A549 (cell line): ENCODE measurements at regions not wholly inside any gene's neighbourhood (a gene's known extent, or its start where the extent isn't known, plus 50 kb on each side); places are given as distances from the start of the nearest gene placed in this dataset.

Experiments used
- ATAC-seq, 2 experiments: fragments of 200-7000 bp in 1 of 2; fragments of >200 bp in 1 of 2; cut with Nextera tagmentation in 1 of 2; cut with Tn5 transposase in 1 of 2; 3 replicates each; pipeline versions ENCODE4 v1.8.0 to v1.9.1; 2018 to 2020; ENCODE audit warnings: mild to moderate bottlenecking in 1 of 2, moderate library complexity in 1 of 2
- CTCF ChIA-PET: fragments of 300-600 bp; sonication (Branson Sonifier 250); formaldehyde crosslinking; extraction: SDS; loops from one replicate; lab custom pipeline; 2021; ENCODE audit warnings: antibody characterized with exemption, inconsistent platforms; lab: Yijun Ruan, JAX
- POLR2A ChIA-PET: fragments of 350-600 bp; formaldehyde crosslinking; extraction: SDS; loops from one replicate; lab custom pipeline; 2021; ENCODE audit warnings: antibody characterized with exemption, inconsistent platforms; lab: Yijun Ruan, JAX
- DNase-seq, 2 experiments: peaks; one replicate each; pipeline versions ENCODE4 v3.0.0 to v3.0.0-alpha.2; 2011 to 2016; ENCODE audit warnings: low read depth in 1 of 2, low spot score in 1 of 2
- FAIRE-seq: peaks from 2 replicates; lab custom pipeline; 2011; peaks lifted over from hg19 to GRCh38; lab: Jason Lieb, UNC
- H3K27ac ChIP-seq, 2 experiments: fragments of >200 bp; sonication (Bioruptor Twin); formaldehyde crosslinking; 3 replicates each; pipeline ENCODE4 v1.5.1; 2016 to 2017
- H3K4me1 ChIP-seq: fragments of >200 bp; sonication (Bioruptor Twin); formaldehyde crosslinking; 3 replicates; pipeline ENCODE4 v1.6.1; 2016
- H3K4me2 ChIP-seq: fragments of >200 bp; sonication (Bioruptor Twin); formaldehyde crosslinking; 3 replicates; pipeline ENCODE4 v1.6.1; 2016
- H3K4me3 ChIP-seq: fragments of >200 bp; sonication (Bioruptor Twin); formaldehyde crosslinking; 3 replicates; pipeline ENCODE4 v1.5.1; 2016
- H3K9me3 ChIP-seq: fragments of >200 bp; sonication (Bioruptor Twin); formaldehyde crosslinking; 3 replicates; pipeline ENCODE4 v1.6.1; 2016
- BHLHE40 ChIP-seq: IDR thresholded peaks from 2 replicates; pipeline ENCODE4 v1.6.1; 2012; ENCODE audit warnings: low read depth, low read length, inconsistent platforms
- CEBPB ChIP-seq, 2 experiments: fragments of >200 bp in 1 of 2; sonication (Bioruptor Twin) in 1 of 2; formaldehyde crosslinking in 1 of 2; IDR thresholded peaks; 2 replicates each; pipeline ENCODE4 v1.6.1; 2012 to 2016
- CHD2 ChIP-seq: fragments of 150-350 bp; IDR thresholded peaks from 2 replicates; pipeline ENCODE4 v1.6.1; 2014; ENCODE audit warnings: low read length; ENCODE audit not compliant: partially characterized antibody
- EHF ChIP-seq: fragments of 250-450 bp; sonication (Bioruptor Pico); IDR thresholded peaks from 2 replicates; pipeline ENCODE4 v1.5.0; 2020; ENCODE audit warnings: mild to moderate bottlenecking
- EP300 ChIP-seq, 2 experiments: fragments of >200 bp; sonication (Bioruptor Twin); formaldehyde crosslinking; IDR thresholded peaks; 2 replicates in 1 of 2; 3 replicates in 1 of 2; pipeline ENCODE4 v1.6.1; 2016 to 2017
- GATA3 ChIP-seq: IDR thresholded peaks from 2 replicates; pipeline ENCODE4 v1.6.1; 2012; ENCODE audit warnings: borderline replicate concordance
- HDAC2 ChIP-seq: fragments of 200-600 bp; sonication (generic); IDR thresholded peaks from 2 replicates; pipeline ENCODE4 v1.6.1; 2016
- HES2 ChIP-seq: fragments of >200 bp; sonication (Bioruptor Twin); formaldehyde crosslinking; IDR thresholded peaks from 2 replicates; pipeline ENCODE4 v1.6.1; 2016
- HMGXB4 ChIP-seq: fragments of 250-450 bp; sonication (Bioruptor Pico); IDR thresholded peaks from 2 replicates; pipeline ENCODE4 v1.5.0; 2021; ENCODE audit warnings: mild to moderate bottlenecking, moderate library complexity, borderline replicate concordance
- HOXA7 ChIP-seq: fragments of 250-450 bp; sonication (Bioruptor Pico); IDR thresholded peaks from 2 replicates; pipeline ENCODE4 v1.5.0; 2020; ENCODE audit warnings: mild to moderate bottlenecking, moderate library complexity
- JUN ChIP-seq, 2 experiments: fragments of >200 bp; sonication (Bioruptor Twin); formaldehyde crosslinking; IDR thresholded peaks; 2 replicates in 1 of 2; 3 replicates in 1 of 2; pipeline ENCODE4 v1.6.1; 2016 to 2017
- KDM1A ChIP-seq: fragments of 200-600 bp; sonication (generic); IDR thresholded peaks from 2 replicates; pipeline ENCODE4 v1.6.1; 2016; ENCODE audit warnings: low read depth, mild to moderate bottlenecking
- KDM5A ChIP-seq: fragments of 200-600 bp; sonication (generic); IDR thresholded peaks from 2 replicates; pipeline ENCODE4 v1.6.1; 2016; ENCODE audit warnings: antibody characterized with exemption, mild to moderate bottlenecking
- MAFK ChIP-seq: fragments of 450-650 bp; IDR thresholded peaks from 2 replicates; pipeline ENCODE4 v1.6.1; 2014; ENCODE audit not compliant: partially characterized antibody
- MYC ChIP-seq: IDR thresholded peaks from 2 replicates; pipeline ENCODE4 v1.6.1; 2012; ENCODE audit warnings: mild to moderate bottlenecking, inconsistent platforms, low read length, improper control_type of control experiment, borderline replicate concordance
- NFE2L2 ChIP-seq: fragments of 150-350 bp; conservative IDR thresholded peaks from 2 replicates; pipeline ENCODE4 v1.6.1; 2014; ENCODE audit warnings: low read length
- POLR2AphosphoS2 ChIP-seq: conservative IDR thresholded peaks from 2 replicates; pipeline ENCODE4 v1.6.1; 2012; ENCODE audit warnings: low read length, improper control_type of control experiment, inconsistent platforms
- RARB ChIP-seq: fragments of 250-450 bp; sonication (Bioruptor Pico); IDR thresholded peaks from 2 replicates; pipeline ENCODE4 v1.8.0; 2021; ENCODE audit warnings: mild to moderate bottlenecking, moderate library complexity
- REST ChIP-seq: fragments of 200-600 bp; sonication (generic); IDR thresholded peaks from 2 replicates; pipeline ENCODE4 v1.6.1; 2016; ENCODE audit warnings: antibody characterized with exemption, mild to moderate bottlenecking, moderate library complexity
- SMC3 ChIP-seq: fragments of >200 bp; sonication (Bioruptor Twin); formaldehyde crosslinking; IDR thresholded peaks from 3 replicates; pipeline ENCODE4 v1.6.1; 2018; ENCODE audit warnings: inconsistent platforms
- TP53 ChIP-seq: fragments of 250-450 bp; sonication (Bioruptor Pico); IDR thresholded peaks from 2 replicates; pipeline ENCODE4 v1.5.0; 2021; ENCODE audit warnings: mild to moderate bottlenecking, moderate library complexity
- ZC3H11A ChIP-seq: fragments of 450-650 bp; IDR thresholded peaks from 2 replicates; pipeline ENCODE4 v1.6.1; 2014; ENCODE audit warnings: antibody characterized with exemption, mild to moderate bottlenecking
- ZSCAN20 ChIP-seq: fragments of 250-450 bp; sonication (Bioruptor Pico); IDR thresholded peaks from 2 replicates; pipeline ENCODE4 v1.8.0; 2022; ENCODE audit warnings: mild to moderate bottlenecking, moderate library complexity
- WGBS: methylation state at CpG from one replicate; pipeline ENCODE4 v1.1.6; 2017; ENCODE audit errors: missing lambda C conversion rate; 5-methylcytosine and 5-hydroxymethylcytosine counted together
- TF ChIP-seq, protein P1 (sequence below): fragments of >200 bp; sonication (Bioruptor Twin); formaldehyde crosslinking; IDR thresholded peaks from 3 replicates; pipeline ENCODE4 v1.6.1; 2016

DNA sequence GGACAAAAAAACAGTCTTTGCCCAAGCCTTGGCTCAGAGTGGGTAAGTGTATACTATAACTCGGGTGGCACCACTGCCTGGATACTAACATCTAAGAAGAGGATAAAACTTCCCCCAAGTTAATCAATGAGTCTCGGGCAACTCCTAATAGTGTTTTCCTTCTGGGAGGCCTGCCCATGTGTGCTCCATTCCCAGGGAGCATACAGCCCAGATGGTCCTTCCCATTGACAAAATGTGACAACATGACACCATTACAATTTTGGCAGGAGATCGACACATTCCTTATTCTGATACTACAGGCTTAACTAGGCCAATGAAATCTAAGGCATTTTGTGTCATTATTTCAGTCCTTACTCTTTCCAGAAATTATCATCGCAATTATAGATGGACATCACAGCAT lies 52.7 kb upstream of the CRIM1 start:
- DNase-seq (no peak), FAIRE-seq (no peak), ATAC-seq (no peak)
- Histone ChIP-seq H3K4me2 (no peak overlapping the region), H3K9me3 (no peaks in the 10 kb centered on the region), H3K4me1 (no peaks in the 10 kb centered on the region), H3K4me3 (no peak overlapping the region), H3K27ac (no peak overlapping the region)
- ChIA-PET POLR2A (no interaction called here), CTCF (interaction anchor here (0.9 kb wide), 1 partner anchor 26 kb away, joined by 4 read pairs; no protein-coding TSS in a partner anchor)
- WGBS: 67% methylated on average over 4 of the region's 4 CpGs
- no peak for TF ChIP-seq MYC
- TF ChIP-seq, protein P1, sequence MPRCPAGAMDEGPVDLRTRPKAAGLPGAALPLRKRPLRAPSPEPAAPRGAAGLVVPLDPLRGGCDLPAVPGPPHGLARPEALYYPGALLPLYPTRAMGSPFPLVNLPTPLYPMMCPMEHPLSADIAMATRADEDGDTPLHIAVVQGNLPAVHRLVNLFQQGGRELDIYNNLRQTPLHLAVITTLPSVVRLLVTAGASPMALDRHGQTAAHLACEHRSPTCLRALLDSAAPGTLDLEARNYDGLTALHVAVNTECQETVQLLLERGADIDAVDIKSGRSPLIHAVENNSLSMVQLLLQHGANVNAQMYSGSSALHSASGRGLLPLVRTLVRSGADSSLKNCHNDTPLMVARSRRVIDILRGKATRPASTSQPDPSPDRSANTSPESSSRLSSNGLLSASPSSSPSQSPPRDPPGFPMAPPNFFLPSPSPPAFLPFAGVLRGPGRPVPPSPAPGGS: no peak
- no peak for TF ChIP-seq HDAC2
- no peak for TF ChIP-seq POLR2AphosphoS2
- TF ChIP-seq REST: no peak
- TF ChIP-seq EHF (CRISPR knock-in tag): no peak
- no peak for TF ChIP-seq EP300 (IDR thresholded peaks at IDR 0.05)

DNA sequence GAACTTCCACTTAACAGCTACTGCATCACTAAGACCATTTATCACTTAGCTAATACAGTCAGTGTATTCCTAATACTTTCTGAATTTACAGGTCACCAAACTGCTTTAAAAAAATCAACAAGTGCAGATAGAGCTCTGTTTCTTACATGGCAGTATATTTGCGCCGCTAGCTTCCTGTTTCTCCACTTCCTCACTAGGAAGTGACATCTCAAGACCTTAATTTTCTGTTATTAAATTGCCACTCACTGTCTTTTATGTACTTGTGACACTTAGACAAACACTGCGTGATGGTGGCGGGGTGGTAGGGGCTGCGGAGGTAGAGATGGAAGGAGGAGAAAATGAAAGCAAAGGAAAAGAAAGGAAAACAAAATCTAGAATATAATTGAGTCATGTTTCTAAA lies 53.7 kb upstream of the CRIM1 start:
- H3K4me1 ChIP-seq: no peaks in the 10 kb centered on the region
- TF ChIP-seq CEBPB (IDR thresholded peaks at IDR 0.05) (no peak), GATA3 (no peak), RARB (CRISPR knock-in tag) (no peak), CHD2 (no peak)
- H3K4me2 ChIP-seq: no peak overlapping the region
- POLR2A ChIA-PET: no interaction called here
- WGBS: 92% methylated on average over 5 of the region's 5 CpGs
- H3K27ac ChIP-seq: no peak overlapping the region
- CTCF ChIA-PET: interaction anchor here (0.6 kb wide), 1 partner anchor 22 kb away, joined by 3 read pairs; no protein-coding TSS in a partner anchor
- FAIRE-seq (no peak), ATAC-seq (no peak), DNase-seq (no peak)
- H3K4me3 ChIP-seq: no peak overlapping the region
- no peaks in the 10 kb centered on the region for H3K9me3 ChIP-seq

- ATAC-seq: no peak
- Histone ChIP-seq H3K27ac (no peak overlapping the region), H3K4me1 (no peaks in the 10 kb centered on the region), H3K9me3 (no peaks in the 10 kb centered on the region)
- 54% methylated on average over 5 of the region's 5 CpGs for WGBS
- no peak for DNase-seq
- no peak for FAIRE-seq
- TF ChIP-seq NFE2L2: no peak
- TF ChIP-seq ZC3H11A: no peak
- no peak for TF ChIP-seq ZSCAN20 (CRISPR knock-in tag)
- no peak for TF ChIP-seq BHLHE40
- no peak for TF ChIP-seq KDM1A
- TF ChIP-seq HES2: no peak
- TF ChIP-seq MAFK: no peak
- TF ChIP-seq JUN (IDR thresholded peaks at IDR 0.05): no peak
- TF ChIP-seq HOXA7 (CRISPR knock-in tag): no peak
- TF ChIP-seq TP53 (CRISPR knock-in tag): no peak
- no peak for TF ChIP-seq SMC3
- no peak for TF ChIP-seq RARB (CRISPR knock-in tag)
- TF ChIP-seq HMGXB4 (CRISPR knock-in tag): no peak
- no peak for TF ChIP-seq KDM5A
- TF ChIP-seq CHD2: no peak
- no peak for TF ChIP-seq EP300 (IDR thresholded peaks at IDR 0.05)
- TF ChIP-seq, all 56 proteins: peak for 0
- ChIA-PET CTCF (no interaction called here), POLR2A (no interaction called here)
- Histone ChIP-seq H3K4me3 (no peak overlapping the region), H3K4me2 (no peak overlapping the region)
These were observed 54.9 kb upstream of the CRIM1 start for GRCh38 chr2:36300697-36301096.
